Endothelial cell of umbilical vein (primary cell): ENCODE measurements at regions not wholly inside any gene's neighbourhood (a gene's known extent, or its start where the extent isn't known, plus 50 kb on each side); places are given as distances from the start of the nearest gene placed in this dataset.

Experiments used
- BruUV-seq: library from RNA; stranded (reverse); fragments of 400-500 nt; replicated peaks from 2 replicates; lab custom pipeline; 2021; lab: Mats Ljungman, UMichigan
- CTCF ChIA-PET: fragments of 300-600, 350-600 bp; sonication (Branson Sonifier 250); formaldehyde crosslinking; loops from one replicate; lab custom pipeline; 2021; ENCODE audit warnings: antibody characterized with exemption, inconsistent platforms; lab: Charles Lee
- POLR2A ChIA-PET: fragments of 300-600, 350-600 bp; sonication (Branson Sonifier 250); formaldehyde crosslinking; loops from one replicate; lab custom pipeline; 2021; ENCODE audit warnings: antibody characterized with exemption, inconsistent platforms; lab: Charles Lee
- DNase-seq: peaks from one replicate; pipeline ENCODE4 v3.0.0-alpha.2; 2011; ENCODE audit warnings: low read depth, low spot score
- FAIRE-seq: peaks from 2 replicates; lab custom pipeline; 2011; peaks lifted over from hg19 to GRCh38; lab: Jason Lieb, UNC
- H2AFZ ChIP-seq: 2 replicates; pipeline ENCODE4 v1.6.0; 2012; ENCODE audit warnings: low read depth, low read length, control low read depth, inconsistent platforms
- H3K27ac ChIP-seq: 2 replicates; pipeline ENCODE4 v1.5.1; 2011; ENCODE audit warnings: low read depth, mild to moderate bottlenecking, control low read depth, low read length, moderate library complexity; ENCODE audit not compliant: insufficient read depth
- H3K27me3 ChIP-seq, 2 experiments: 2 replicates each; pipeline versions ENCODE4 v1.6.0 to v1.6.1; 2011; ENCODE audit warnings: low read length in 2 of 2, mixed read lengths in 1 of 2; ENCODE audit not compliant: control insufficient read depth in 2 of 2, insufficient read depth in 2 of 2
- H3K36me3 ChIP-seq, 2 experiments: 2 replicates in 1 of 2; 3 replicates in 1 of 2; pipeline ENCODE4 v1.5.1; 2011; ENCODE audit warnings: low read length in 2 of 2, mild to moderate bottlenecking in 1 of 2, moderate library complexity in 1 of 2; ENCODE audit not compliant: control insufficient read depth in 2 of 2, insufficient read depth in 2 of 2; ENCODE audit errors: extremely low read depth in 1 of 2
- H3K4me1 ChIP-seq: 3 replicates; pipeline ENCODE4 v1.5.1; 2011; ENCODE audit warnings: mild to moderate bottlenecking, low read length; ENCODE audit not compliant: control insufficient read depth, insufficient read depth; ENCODE audit errors: extremely low read depth
- H3K4me2 ChIP-seq: 2 replicates; pipeline ENCODE4 v1.6.1; 2011; ENCODE audit warnings: low read length, control low read depth, mixed read lengths; ENCODE audit not compliant: insufficient read depth
- H3K4me3 ChIP-seq, 3 experiments: fragments of 200-600 bp in 1 of 3; sonication (generic), shearing (Covaris generic) in 1 of 3; replicated peaks in 1 of 3; 2 replicates each; pipeline ENCODE4 v1.5.1; 2011 to 2016; ENCODE audit warnings: control low read depth in 3 of 3, low read length in 3 of 3, mild to moderate bottlenecking in 2 of 3, inconsistent platforms in 1 of 3, low read depth in 1 of 3, moderate library complexity in 1 of 3; ENCODE audit not compliant: insufficient read depth in 1 of 3
- H3K79me2 ChIP-seq: 2 replicates; pipeline ENCODE4 v1.6.0; 2012; ENCODE audit warnings: low read length, inconsistent platforms; ENCODE audit not compliant: control insufficient read depth, insufficient read depth
- H3K9ac ChIP-seq: replicated peaks from 2 replicates; pipeline ENCODE3; 2011; ENCODE audit warnings: low read length, control low read depth; ENCODE audit not compliant: insufficient read depth; ENCODE audit errors: extremely low read depth
- H3K9me1 ChIP-seq: replicated peaks from 3 replicates; pipeline ENCODE4 v1.6.0; 2011; ENCODE audit warnings: mild to moderate bottlenecking, low read length; ENCODE audit not compliant: control insufficient read depth, insufficient read depth; ENCODE audit errors: extremely low read depth
- H3K9me3 ChIP-seq: replicated peaks from 2 replicates; pipeline ENCODE4 v1.5.1; 2012; ENCODE audit warnings: low read length, inconsistent platforms; ENCODE audit not compliant: control insufficient read depth, insufficient read depth
- H4K20me1 ChIP-seq: replicated peaks from 2 replicates; pipeline ENCODE3; 2011; ENCODE audit warnings: mild to moderate bottlenecking, low read length; ENCODE audit not compliant: control insufficient read depth, insufficient read depth; ENCODE audit errors: extremely low read depth
- EZH2 ChIP-seq: IDR thresholded peaks from 2 replicates; pipeline ENCODE4 v1.6.1; 2012; ENCODE audit warnings: borderline replicate concordance, low read depth, mild to moderate bottlenecking, moderate library complexity, low read length, inconsistent platforms; ENCODE audit not compliant: severe bottlenecking
- FOS ChIP-seq: IDR thresholded peaks from 2 replicates; pipeline ENCODE4 v1.6.1; 2011; ENCODE audit warnings: mild to moderate bottlenecking, low read length, moderate library complexity, borderline replicate concordance; ENCODE audit not compliant: insufficient read depth
- GATA2 ChIP-seq: IDR thresholded peaks from 2 replicates; pipeline ENCODE4 v1.7.0; 2011; ENCODE audit warnings: low read depth, mild to moderate bottlenecking, moderate library complexity, mixed read lengths, low read length; ENCODE audit not compliant: insufficient read length, insufficient read depth
- JUN ChIP-seq: IDR thresholded peaks from 2 replicates; pipeline ENCODE4 v1.6.1; 2011; ENCODE audit warnings: borderline replicate concordance, low read depth; ENCODE audit not compliant: insufficient read length, insufficient read depth
- MAX ChIP-seq: IDR thresholded peaks from 2 replicates; pipeline ENCODE4 v1.6.1; 2011; ENCODE audit not compliant: insufficient read depth, insufficient read length
- MYC ChIP-seq: IDR thresholded peaks from one replicate; pipeline ENCODE4 v1.6.1; 2011; ENCODE audit warnings: mild to moderate bottlenecking, low read depth, low read length
- POLR2A ChIP-seq: IDR thresholded peaks from 2 replicates; pipeline ENCODE4 v1.6.1; 2012; ENCODE audit warnings: low read depth, mild to moderate bottlenecking, control low read depth, low read length
- POLR2AphosphoS5 ChIP-seq: IDR thresholded peaks from 2 replicates; pipeline ENCODE4 v1.6.1; 2012; ENCODE audit warnings: low read depth, mild to moderate bottlenecking, control low read depth, low read length, moderate library complexity; ENCODE audit not compliant: insufficient read depth
- dilution Hi-C: fragments of 300-500 bp; cut with MboI; formaldehyde crosslinking; loops from one replicate; pipeline ENCODE4 v1.15.0; 2019; ENCODE audit warnings: low sequenced_read_pairs; ENCODE audit not compliant: extremely low pct_ligation_motif_present
- intact Hi-C: fragments of 100-400 bp; cut with micrococcal nuclease; formaldehyde crosslinking; loops from one replicate; pipeline ENCODE4 v1.10.0; 2022
- TF ChIP-seq, protein P1 (sequence below), 2 donors: IDR thresholded peaks; 1 replicate in 1 of 2; 2 replicates in 1 of 2; pipeline ENCODE4 v1.5.1; 2011; ENCODE audit warnings: low read length in 2 of 2, mild to moderate bottlenecking in 2 of 2, moderate library complexity in 2 of 2, control low read depth in 1 of 2, inconsistent platforms in 1 of 2, low read depth in 1 of 2; ENCODE audit not compliant: insufficient read depth in 1 of 2; ENCODE audit errors: extremely low read depth in 1 of 2

DNA sequence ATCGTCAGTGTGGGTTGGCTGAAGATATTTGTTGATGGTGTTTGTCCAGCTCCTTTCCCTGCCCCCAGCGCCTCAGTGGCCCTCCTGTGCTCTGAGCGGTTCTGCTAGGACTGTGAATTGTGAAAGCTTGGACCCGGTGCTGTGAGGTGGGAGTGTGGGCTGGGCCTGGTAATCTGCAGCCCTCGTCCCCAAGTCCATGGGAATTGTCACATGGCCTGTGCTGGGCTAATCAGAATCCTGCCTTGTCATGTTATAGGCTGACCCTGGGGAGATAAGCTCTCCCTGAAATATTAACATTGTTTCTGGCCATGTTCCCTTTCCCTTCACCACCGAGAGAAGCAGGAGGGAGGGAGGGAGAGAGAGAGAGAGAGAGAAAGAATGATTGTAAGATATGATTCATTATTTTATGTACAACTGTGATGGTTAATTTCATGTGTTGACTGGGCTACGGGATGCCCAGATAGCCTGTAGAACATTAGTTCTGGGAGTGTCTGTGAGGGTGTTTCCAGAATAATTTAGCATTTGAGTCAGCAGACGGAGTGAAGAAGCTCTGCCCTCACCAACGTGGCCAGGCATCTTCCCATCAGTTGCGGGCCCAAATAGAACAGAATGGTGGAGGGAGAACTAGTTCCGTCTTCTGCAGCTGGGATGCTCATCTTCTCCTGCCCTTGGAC lies 62.4 kb downstream of the TFAP2C start:
- Histone ChIP-seq H3K4me1 (no peaks in the 10 kb centered on the region), H3K27ac (no peak overlapping the region), H3K9me3 (no peaks in the 10 kb centered on the region), H3K27me3 (no peaks in the 10 kb centered on the region), H3K9ac (no peak overlapping the region), H3K4me3 (no peak overlapping the region), H3K36me3 (no peaks in the 10 kb centered on the region), H4K20me1 (no peaks in the 10 kb centered on the region), H3K79me2 (no peaks in the 10 kb centered on the region), H3K4me2 (no peak overlapping the region), H3K9me1 (no peaks in the 10 kb centered on the region), H2AFZ (no peak overlapping the region)
- no peak for FAIRE-seq
- ChIA-PET CTCF (no interaction called here), POLR2A (no interaction called here)
- DNase-seq, result no peak
- intact Hi-C loops, result no loop called here
- no TSS peak for BruUV-seq
- TF ChIP-seq FOS, result no peak
- TF ChIP-seq, protein P1, sequence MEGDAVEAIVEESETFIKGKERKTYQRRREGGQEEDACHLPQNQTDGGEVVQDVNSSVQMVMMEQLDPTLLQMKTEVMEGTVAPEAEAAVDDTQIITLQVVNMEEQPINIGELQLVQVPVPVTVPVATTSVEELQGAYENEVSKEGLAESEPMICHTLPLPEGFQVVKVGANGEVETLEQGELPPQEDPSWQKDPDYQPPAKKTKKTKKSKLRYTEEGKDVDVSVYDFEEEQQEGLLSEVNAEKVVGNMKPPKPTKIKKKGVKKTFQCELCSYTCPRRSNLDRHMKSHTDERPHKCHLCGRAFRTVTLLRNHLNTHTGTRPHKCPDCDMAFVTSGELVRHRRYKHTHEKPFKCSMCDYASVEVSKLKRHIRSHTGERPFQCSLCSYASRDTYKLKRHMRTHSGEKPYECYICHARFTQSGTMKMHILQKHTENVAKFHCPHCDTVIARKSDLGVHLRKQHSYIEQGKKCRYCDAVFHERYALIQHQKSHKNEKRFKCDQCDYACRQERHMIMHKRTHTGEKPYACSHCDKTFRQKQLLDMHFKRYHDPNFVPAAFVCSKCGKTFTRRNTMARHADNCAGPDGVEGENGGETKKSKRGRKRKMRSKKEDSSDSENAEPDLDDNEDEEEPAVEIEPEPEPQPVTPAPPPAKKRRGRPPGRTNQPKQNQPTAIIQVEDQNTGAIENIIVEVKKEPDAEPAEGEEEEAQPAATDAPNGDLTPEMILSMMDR (IDR thresholded peaks at IDR 0.05; ENCODE audit: extremely low read depth in 1 of 2, insufficient read depth in 1 of 2, low read depth in 1 of 2, low read length in 2 of 2), result no peak
- TF ChIP-seq GATA2, result no peak
- no peak for TF ChIP-seq MAX
- no peak for TF ChIP-seq EZH2
- no peak for TF ChIP-seq POLR2AphosphoS5
- TF ChIP-seq JUN, result no peak
- TF ChIP-seq MYC, result no peak
- no peak for TF ChIP-seq POLR2A
- dilution Hi-C loops, result no loop called here
